Fibroblast of lung (primary cell): ENCODE measurements at regions not wholly inside any gene's neighbourhood (a gene's known extent, or its start where the extent isn't known, plus 50 kb on each side); places are given as distances from the start of the nearest gene placed in this dataset.

Experiments used
- DNase-seq, 2 donors: peaks; one replicate each; pipeline versions ENCODE4 v3.0.0 to v3.0.0-alpha.2; 2010; ENCODE audit warnings: low read depth in 2 of 2
- H2AFZ ChIP-seq: 2 replicates; pipeline ENCODE4 v1.5.1; 2012; ENCODE audit warnings: low read length, control low read depth, inconsistent platforms
- H3K27ac ChIP-seq: 2 replicates; pipeline ENCODE4 v1.5.1; 2011; ENCODE audit warnings: low read length, control low read depth; ENCODE audit not compliant: insufficient read depth
- H3K27me3 ChIP-seq: 2 replicates; pipeline ENCODE4 v1.5.1; 2011; ENCODE audit warnings: mild to moderate bottlenecking, low read length; ENCODE audit not compliant: control insufficient read depth, insufficient read depth
- H3K36me3 ChIP-seq: 2 replicates; pipeline ENCODE4 v1.5.1; 2011; ENCODE audit warnings: low read length; ENCODE audit not compliant: control insufficient read depth, insufficient read depth
- H3K4me1 ChIP-seq: 2 replicates; pipeline ENCODE4 v1.5.1; 2011; ENCODE audit warnings: low read length; ENCODE audit not compliant: control insufficient read depth, insufficient read depth; ENCODE audit errors: extremely low read depth
- H3K4me2 ChIP-seq: 2 replicates; pipeline ENCODE4 v1.5.1; 2011; ENCODE audit warnings: low read length, control low read depth; ENCODE audit not compliant: insufficient read depth; ENCODE audit errors: extremely low read depth
- H3K4me3 ChIP-seq, 4 experiments: fragments of 200-600 bp in 1 of 4; sonication (generic) in 1 of 4; replicated peaks in 1 of 4; 2 replicates each; pipeline ENCODE4 v1.5.1; 2011 to 2016; ENCODE audit warnings: low read length in 4 of 4, low read depth in 3 of 4, mild to moderate bottlenecking in 3 of 4, control low read depth in 2 of 4, inconsistent platforms in 1 of 4, mixed read lengths in 1 of 4; ENCODE audit not compliant: insufficient read depth in 1 of 4; ENCODE audit errors: control extremely low read depth in 1 of 4
- H3K79me2 ChIP-seq: 2 replicates; pipeline ENCODE4 v1.5.1; 2012; ENCODE audit warnings: mild to moderate bottlenecking, low read length, inconsistent platforms; ENCODE audit not compliant: control insufficient read depth, insufficient read depth
- H3K9ac ChIP-seq: 2 replicates; pipeline ENCODE4 v1.5.1; 2011; ENCODE audit warnings: mild to moderate bottlenecking, low read length, control low read depth; ENCODE audit not compliant: insufficient read depth
- H3K9me3 ChIP-seq: 2 replicates; pipeline ENCODE4 v1.5.1; 2012; ENCODE audit warnings: low read depth, low read length; ENCODE audit not compliant: control insufficient read depth, insufficient read depth
- H4K20me1 ChIP-seq: 2 replicates; pipeline ENCODE4 v1.5.1; 2011; ENCODE audit warnings: low read length; ENCODE audit not compliant: control insufficient read depth, insufficient read depth; ENCODE audit errors: extremely low read depth
- EZH2 ChIP-seq: IDR thresholded peaks from 2 replicates; pipeline ENCODE4 v1.5.1; 2012; ENCODE audit warnings: low read length, control low read depth, mild to moderate bottlenecking; ENCODE audit errors: missing control alignments
- TF ChIP-seq, protein P1 (sequence below), 2 donors: IDR thresholded peaks in 1 of 2; conservative IDR thresholded peaks in 1 of 2; 1 replicate in 1 of 2; 2 replicates in 1 of 2; pipeline ENCODE4 v1.5.1; 2011 to 2012; ENCODE audit warnings: low read length in 2 of 2, control low read depth in 1 of 2, inconsistent platforms in 1 of 2, low read depth in 1 of 2, mild to moderate bottlenecking in 1 of 2

DNA sequence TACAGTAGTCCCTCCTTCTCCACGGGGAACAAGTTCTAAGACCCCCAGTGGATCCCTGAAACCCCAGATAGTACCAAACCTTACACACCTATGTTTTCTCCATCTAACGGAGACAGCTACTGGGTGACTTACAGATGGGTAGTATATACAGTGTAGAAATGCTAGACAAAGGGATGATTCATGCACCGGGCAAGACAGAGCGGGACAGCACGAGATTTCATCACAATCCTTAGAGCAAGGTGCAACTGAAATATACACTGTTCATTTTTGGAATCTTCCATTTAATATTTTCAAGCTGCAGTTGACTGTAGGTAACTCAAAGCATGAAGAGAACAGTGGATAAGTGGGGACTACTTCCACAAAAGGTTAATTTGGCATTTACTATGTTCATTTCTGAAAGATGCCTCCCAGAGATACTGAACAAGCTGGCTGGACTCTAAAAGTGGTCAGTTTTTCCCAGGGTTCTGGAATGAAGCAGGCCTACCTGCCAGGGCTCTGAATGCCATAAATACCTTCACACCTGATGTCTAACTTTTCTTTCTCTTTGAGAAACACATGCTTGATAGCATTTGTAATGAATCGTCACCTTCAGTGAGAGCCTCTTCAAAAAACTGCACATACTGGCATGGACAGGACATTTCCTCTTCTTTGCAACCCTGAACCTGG is 127.7 kb upstream of the FOXN3 start:
- Histone ChIP-seq H3K9ac (no peak overlapping the region), H3K27ac (no peak overlapping the region), H3K27me3 (no peaks in the 10 kb centered on the region), H3K4me2 (no peak overlapping the region), H3K36me3 (no peaks in the 10 kb centered on the region), H4K20me1 (no peaks in the 10 kb centered on the region), H3K9me3 (no peaks in the 10 kb centered on the region), H3K4me1 (peaks cover 8% of the 10 kb centered on the region), H3K79me2 (no peaks in the 10 kb centered on the region), H2AFZ (no peak overlapping the region), H3K4me3 (no peak overlapping the region)
- peak in 1 of 2 donors; percentile 33 for DNase-seq
- no peak for TF ChIP-seq EZH2
- TF ChIP-seq, protein P1, sequence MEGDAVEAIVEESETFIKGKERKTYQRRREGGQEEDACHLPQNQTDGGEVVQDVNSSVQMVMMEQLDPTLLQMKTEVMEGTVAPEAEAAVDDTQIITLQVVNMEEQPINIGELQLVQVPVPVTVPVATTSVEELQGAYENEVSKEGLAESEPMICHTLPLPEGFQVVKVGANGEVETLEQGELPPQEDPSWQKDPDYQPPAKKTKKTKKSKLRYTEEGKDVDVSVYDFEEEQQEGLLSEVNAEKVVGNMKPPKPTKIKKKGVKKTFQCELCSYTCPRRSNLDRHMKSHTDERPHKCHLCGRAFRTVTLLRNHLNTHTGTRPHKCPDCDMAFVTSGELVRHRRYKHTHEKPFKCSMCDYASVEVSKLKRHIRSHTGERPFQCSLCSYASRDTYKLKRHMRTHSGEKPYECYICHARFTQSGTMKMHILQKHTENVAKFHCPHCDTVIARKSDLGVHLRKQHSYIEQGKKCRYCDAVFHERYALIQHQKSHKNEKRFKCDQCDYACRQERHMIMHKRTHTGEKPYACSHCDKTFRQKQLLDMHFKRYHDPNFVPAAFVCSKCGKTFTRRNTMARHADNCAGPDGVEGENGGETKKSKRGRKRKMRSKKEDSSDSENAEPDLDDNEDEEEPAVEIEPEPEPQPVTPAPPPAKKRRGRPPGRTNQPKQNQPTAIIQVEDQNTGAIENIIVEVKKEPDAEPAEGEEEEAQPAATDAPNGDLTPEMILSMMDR (conservative IDR thresholded peaks at IDR 0.05 in 1 of 2, IDR thresholded peaks at IDR 0.05 in 1 of 2; ENCODE audit: low read depth in 1 of 2, low read length in 2 of 2): no peak

DNA sequence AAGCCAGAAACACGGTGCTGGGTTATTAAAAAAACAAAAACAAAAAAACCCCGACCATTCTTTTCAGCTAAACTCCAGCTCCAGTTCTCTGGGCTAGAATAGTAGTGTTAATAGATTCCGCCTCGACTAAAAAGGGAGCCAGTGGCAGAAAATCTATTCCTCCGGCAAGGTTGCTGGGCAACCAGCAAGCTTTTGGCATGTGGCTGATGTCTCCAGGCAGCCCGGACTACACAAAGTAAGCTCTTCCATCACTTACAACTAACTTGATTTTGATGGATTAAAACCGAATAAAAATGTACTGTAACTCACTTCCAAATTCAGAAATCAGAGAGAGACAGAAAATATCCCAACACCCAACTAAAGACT is 126.4 kb upstream of the FOXN3 start:
- Histone ChIP-seq H3K4me1 (peaks cover 8% of the 10 kb centered on the region), H3K27ac (no peak overlapping the region), H3K9me3 (no peaks in the 10 kb centered on the region), H3K4me2 (no peak overlapping the region), H2AFZ (no peak overlapping the region), H3K4me3 (no peak overlapping the region), H3K9ac (no peak overlapping the region), H3K36me3 (no peaks in the 10 kb centered on the region), H3K27me3 (no peaks in the 10 kb centered on the region), H3K79me2 (no peaks in the 10 kb centered on the region), H4K20me1 (no peaks in the 10 kb centered on the region)
- TF ChIP-seq, protein P1 (conservative IDR thresholded peaks at IDR 0.05 in 1 of 2, IDR thresholded peaks at IDR 0.05 in 1 of 2; ENCODE audit: low read depth in 1 of 2, low read length in 2 of 2): no peak
- peak; percentile 19 to 57 for DNase-seq

DNA sequence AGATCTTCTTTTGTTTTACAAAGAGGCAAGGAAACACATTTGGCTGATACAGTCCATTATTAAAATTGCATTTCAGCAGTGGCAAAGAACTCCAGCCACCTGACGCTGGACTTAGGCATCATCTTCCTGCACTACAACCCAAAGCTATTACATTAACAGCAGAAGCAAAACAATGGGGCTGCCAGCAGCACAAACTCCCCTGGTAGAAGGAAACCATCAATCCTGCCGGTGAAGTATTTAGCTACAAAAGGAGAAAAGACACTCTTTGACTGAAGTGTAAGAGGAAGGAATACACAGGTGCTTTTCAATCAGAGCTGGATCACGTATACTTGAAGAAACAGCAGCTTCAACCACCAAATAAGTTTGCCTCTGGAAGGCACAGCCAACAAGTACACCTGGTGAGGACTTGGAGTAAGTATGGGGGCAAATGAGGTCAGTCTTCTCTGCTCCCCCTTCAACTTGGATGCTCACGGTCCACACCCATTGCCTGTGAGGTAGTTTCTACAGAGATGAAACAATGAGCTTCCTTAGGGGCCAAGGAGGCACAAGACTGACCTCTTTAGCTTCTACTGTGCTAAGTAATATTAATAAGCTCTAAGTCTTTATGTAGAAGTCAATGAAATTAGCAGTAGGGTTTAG is 125.9 kb upstream of the FOXN3 start:
- no peak overlapping the region for H3K4me3 ChIP-seq
- no peaks in the 10 kb centered on the region for H3K36me3 ChIP-seq
- H3K27ac ChIP-seq: no peak overlapping the region
- H3K4me1 ChIP-seq: peaks cover 8% of the 10 kb centered on the region
- no peaks in the 10 kb centered on the region for H3K27me3 ChIP-seq
- H3K9ac ChIP-seq: no peak overlapping the region
- H3K4me2 ChIP-seq: no peak overlapping the region
- TF ChIP-seq, protein P1 (conservative IDR thresholded peaks at IDR 0.05 in 1 of 2, IDR thresholded peaks at IDR 0.05 in 1 of 2; ENCODE audit: low read depth in 1 of 2, low read length in 2 of 2): no peak
- TF ChIP-seq EZH2: no peak
- H4K20me1 ChIP-seq: no peaks in the 10 kb centered on the region
- no peaks in the 10 kb centered on the region for H3K9me3 ChIP-seq
- H3K79me2 ChIP-seq: no peaks in the 10 kb centered on the region
- peak in 1 of 2 donors; percentile 30 for DNase-seq
- H2AFZ ChIP-seq: no peak overlapping the region
